A549 (cell line): ENCODE measurements at regions not wholly inside any gene's neighbourhood (a gene's known extent, or its start where the extent isn't known, plus 50 kb on each side); places are given as distances from the start of the nearest gene placed in this dataset.
"Not testable (repeated sequence)": the region's sequence is repeated elsewhere in the genome, so short reads cannot be mapped to it uniquely, and the experiment has no call there.

Experiments
- EHMT2 ChIP-seq: fragments of 200-600 bp; sonication (generic); IDR thresholded peaks from 2 replicates; pipeline ENCODE4 v1.6.1; 2016; ENCODE audit warnings: antibody characterized with exemption, low read depth, mild to moderate bottlenecking, moderate library complexity
- JUN ChIP-seq, 2 experiments: fragments of >200 bp; sonication (Bioruptor Twin); formaldehyde crosslinking; IDR thresholded peaks; 2 replicates in 1 of 2; 3 replicates in 1 of 2; pipeline ENCODE4 v1.6.1; 2016 to 2017
- KDM5A ChIP-seq: fragments of 200-600 bp; sonication (generic); IDR thresholded peaks from 2 replicates; pipeline ENCODE4 v1.6.1; 2016; ENCODE audit warnings: antibody characterized with exemption, mild to moderate bottlenecking
- POLR2A ChIP-seq: IDR thresholded peaks from 2 replicates; pipeline ENCODE4 v1.6.1; 2012; ENCODE audit warnings: mild to moderate bottlenecking, low read length
- TF ChIP-seq, protein P1 (sequence below): fragments of >200 bp; sonication (Bioruptor Twin); formaldehyde crosslinking; IDR thresholded peaks from 3 replicates; pipeline ENCODE4 v1.5.1; 2016

DNA sequence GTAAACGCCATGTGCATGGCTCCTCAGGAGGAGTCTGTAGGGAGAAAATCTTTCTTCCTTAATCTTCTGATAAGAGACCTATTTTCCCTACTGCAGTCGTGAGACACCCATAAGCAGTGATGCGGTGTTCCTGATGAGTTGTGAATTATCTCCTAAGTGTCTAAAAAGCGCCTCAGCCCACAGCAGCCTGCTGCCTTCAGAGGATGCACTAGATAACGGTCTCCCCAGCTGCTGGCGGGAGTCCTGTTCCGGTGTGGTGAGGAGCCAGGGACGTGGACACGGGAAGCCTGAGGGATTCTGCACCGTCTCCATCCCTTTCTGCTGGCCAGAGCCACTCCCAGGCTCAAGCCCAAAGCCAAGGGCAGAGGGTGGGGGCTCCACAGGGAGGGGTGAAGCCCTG, 240.9 kb upstream of the SFSWAP start:
- TF ChIP-seq, protein P1, sequence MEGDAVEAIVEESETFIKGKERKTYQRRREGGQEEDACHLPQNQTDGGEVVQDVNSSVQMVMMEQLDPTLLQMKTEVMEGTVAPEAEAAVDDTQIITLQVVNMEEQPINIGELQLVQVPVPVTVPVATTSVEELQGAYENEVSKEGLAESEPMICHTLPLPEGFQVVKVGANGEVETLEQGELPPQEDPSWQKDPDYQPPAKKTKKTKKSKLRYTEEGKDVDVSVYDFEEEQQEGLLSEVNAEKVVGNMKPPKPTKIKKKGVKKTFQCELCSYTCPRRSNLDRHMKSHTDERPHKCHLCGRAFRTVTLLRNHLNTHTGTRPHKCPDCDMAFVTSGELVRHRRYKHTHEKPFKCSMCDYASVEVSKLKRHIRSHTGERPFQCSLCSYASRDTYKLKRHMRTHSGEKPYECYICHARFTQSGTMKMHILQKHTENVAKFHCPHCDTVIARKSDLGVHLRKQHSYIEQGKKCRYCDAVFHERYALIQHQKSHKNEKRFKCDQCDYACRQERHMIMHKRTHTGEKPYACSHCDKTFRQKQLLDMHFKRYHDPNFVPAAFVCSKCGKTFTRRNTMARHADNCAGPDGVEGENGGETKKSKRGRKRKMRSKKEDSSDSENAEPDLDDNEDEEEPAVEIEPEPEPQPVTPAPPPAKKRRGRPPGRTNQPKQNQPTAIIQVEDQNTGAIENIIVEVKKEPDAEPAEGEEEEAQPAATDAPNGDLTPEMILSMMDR = not testable (repeated sequence)
- not testable (repeated sequence) for TF ChIP-seq POLR2A; KDM5A; JUN (IDR thresholded peaks at IDR 0.05); EHMT2
